HG02973 (cell line): ENCODE measurements at regions not wholly inside any gene's neighbourhood (a gene's known extent, or its start where the extent isn't known, plus 50 kb on each side); places are given as distances from the start of the nearest gene placed in this dataset.

Experiments used
- ATAC-seq: cut with Tn5 transposase; IDR thresholded peaks from one replicate; pipeline ENCODE4 v1.9.1; 2021; ENCODE audit warnings: moderate library complexity; ENCODE audit not compliant: unreplicated experiment

- no peak for ATAC-seq
These were observed 258.2 kb upstream of the RAB6C start for GRCh38 chr2:129721236-129721635.

GRCh38 chr2:129721846-129722245, 257.6 kb upstream of the RAB6C start:
- ATAC-seq = no peak

- ATAC-seq = no peak
These were observed 257.0 kb upstream of the RAB6C start for GRCh38 chr2:129722306-129723019.

- ATAC-seq = no peak
These were observed 256.0 kb upstream of the RAB6C start for GRCh38 chr2:129723277-129724020.

- ATAC-seq = no peak
These were observed 255.3 kb upstream of the RAB6C start for GRCh38 chr2:129724021-129724757.

GRCh38 chr2:129726216-129726615, 253.2 kb upstream of the RAB6C start:
- ATAC-seq = no peak

GRCh38 chr2:129727286-129727685, 252.2 kb upstream of the RAB6C start:
- ATAC-seq = no peak

GRCh38 chr2:129728035-129728972, 251.2 kb upstream of the RAB6C start:
- ATAC-seq = no peak

GRCh38 chr2:129729011-129729410, 250.5 kb upstream of the RAB6C start:
- ATAC-seq = no peak

- no peak for ATAC-seq
These were observed 249.8 kb upstream of the RAB6C start for GRCh38 chr2:129729646-129730045.

GRCh38 chr2:129730979-129731378, 248.5 kb upstream of the RAB6C start:
- no peak for ATAC-seq

- no peak for ATAC-seq
These were observed 247.4 kb upstream of the RAB6C start for GRCh38 chr2:129731907-129732629.

- no peak for ATAC-seq
These were observed 246.8 kb upstream of the RAB6C start for GRCh38 chr2:129732630-129733026.

- no peak for ATAC-seq
These were observed 246.4 kb upstream of the RAB6C start for GRCh38 chr2:129733041-129733440.

GRCh38 chr2:129733579-129733978, 245.9 kb upstream of the RAB6C start:
- no peak for ATAC-seq

GRCh38 chr2:129734343-129735034, 245.0 kb upstream of the RAB6C start:
- no peak for ATAC-seq

GRCh38 chr2:129735576-129735975, 243.9 kb upstream of the RAB6C start:
- ATAC-seq = no peak

GRCh38 chr2:129737660-129738527, 241.6 kb upstream of the RAB6C start:
- ATAC-seq = no peak

- ATAC-seq = no peak
These were observed 240.7 kb upstream of the RAB6C start for GRCh38 chr2:129738799-129739198.
